SK-N-SH (cell line): ENCODE measurements at regions not wholly inside any gene's neighbourhood (a gene's known extent, or its start where the extent isn't known, plus 50 kb on each side); places are given as distances from the start of the nearest gene placed in this dataset.

Experiments used
- CTCF ChIA-PET: fragments of 300-600, 350-600 bp; formaldehyde crosslinking; extraction: SDS; loops from one replicate; lab custom pipeline; 2021; lab: Yijun Ruan, JAX
- POLR2A ChIA-PET: fragments of 350-600 bp; sonication (Branson Sonifier 250); formaldehyde crosslinking; extraction: SDS; loops from one replicate; lab custom pipeline; 2020; ENCODE audit warnings: antibody characterized with exemption, inconsistent platforms; lab: Yijun Ruan, JAX
- DNase-seq: peaks from one replicate; pipeline ENCODE4 v3.0.0; 2012
- H2AFZ ChIP-seq: fragments of 200-600 bp; sonication (generic); 2 replicates; pipeline ENCODE4 v1.8.1; 2016; ENCODE audit warnings: antibody characterized with exemption, mild to moderate bottlenecking, low read depth
- H3F3A ChIP-seq: fragments of 200-600 bp; sonication (generic); replicated peaks from 2 replicates; pipeline ENCODE3; 2016; ENCODE audit warnings: antibody characterized with exemption, mild to moderate bottlenecking; ENCODE audit not compliant: insufficient read depth
- H3K27ac ChIP-seq, 2 experiments: fragments of 200-500 bp in 1 of 2; fragments of 200-600 bp in 1 of 2; sonication (Bioruptor generic) in 1 of 2; sonication (generic), shearing (Covaris generic) in 1 of 2; 2 replicates each; pipeline versions ENCODE4 v1.5.1 to v1.6.1; 2014 to 2016; ENCODE audit warnings: low read depth in 2 of 2, inconsistent platforms in 1 of 2, low read length in 1 of 2, mild to moderate bottlenecking in 1 of 2, mixed read lengths in 1 of 2
- H3K27me3 ChIP-seq: fragments of 200-600 bp; sonication (generic), shearing (Covaris generic); 2 replicates; pipeline ENCODE4 v1.6.1; 2016; ENCODE audit warnings: mixed run types; ENCODE audit not compliant: insufficient read depth
- H3K36me3 ChIP-seq, 2 experiments: fragments of 200-500 bp in 1 of 2; fragments of 200-600 bp in 1 of 2; sonication (Bioruptor generic) in 1 of 2; sonication (generic) in 1 of 2; replicated peaks in 1 of 2; 2 replicates each; pipeline versions ENCODE3 to v1.5.1; 2014 to 2016; ENCODE audit warnings: low read length in 1 of 2, mild to moderate bottlenecking in 1 of 2; ENCODE audit not compliant: insufficient read depth in 2 of 2, control insufficient read depth in 1 of 2
- H3K4me1 ChIP-seq, 2 experiments: fragments of 200-500 bp in 1 of 2; fragments of 200-600 bp in 1 of 2; sonication (Bioruptor generic) in 1 of 2; sonication (generic), shearing (Covaris generic) in 1 of 2; 2 replicates each; pipeline versions ENCODE4 v1.5.1 to v1.6.1; 2014 to 2016; ENCODE audit warnings: low read depth in 1 of 2, low read length in 1 of 2, mixed run types in 1 of 2; ENCODE audit not compliant: insufficient read depth in 2 of 2, control insufficient read depth in 1 of 2
- H3K4me2 ChIP-seq: fragments of 200-600 bp; sonication (generic), shearing (Covaris generic); 2 replicates; pipeline ENCODE4 v1.6.1; 2017; ENCODE audit warnings: mixed run types
- H3K4me3 ChIP-seq, 2 experiments: fragments of 200-500 bp in 1 of 2; fragments of 200-600 bp in 1 of 2; sonication (Bioruptor generic) in 1 of 2; sonication (generic), shearing (Covaris generic) in 1 of 2; 2 replicates each; pipeline versions ENCODE4 v1.5.1 to v1.8.1; 2014 to 2016; ENCODE audit warnings: low read depth in 2 of 2, inconsistent platforms in 1 of 2, low read length in 1 of 2, mild to moderate bottlenecking in 1 of 2, mixed read lengths in 1 of 2, moderate library complexity in 1 of 2
- H3K79me2 ChIP-seq: fragments of 200-600 bp; sonication (generic); 2 replicates; pipeline ENCODE4 v1.8.1; 2017; ENCODE audit warnings: mild to moderate bottlenecking; ENCODE audit not compliant: insufficient read depth
- H3K9ac ChIP-seq: fragments of 200-600 bp; sonication (generic); 2 replicates; pipeline ENCODE4 v1.6.1; 2017; ENCODE audit warnings: mixed run types
- H3K9me2 ChIP-seq: fragments of 200-600 bp; sonication (generic); 2 replicates; pipeline ENCODE4 v1.6.1; 2017; ENCODE audit warnings: mixed run types
- H3K9me3 ChIP-seq: fragments of 200-600 bp; sonication (generic); 2 replicates; pipeline ENCODE4 v1.6.1; 2017; ENCODE audit warnings: mixed run types, mild to moderate bottlenecking, moderate library complexity
- H4K20me1 ChIP-seq: fragments of 200-600 bp; sonication (generic); 2 replicates; pipeline ENCODE4 v1.6.1; 2017; ENCODE audit warnings: mild to moderate bottlenecking, mixed run types; ENCODE audit not compliant: insufficient read depth
- CHD2 ChIP-seq: fragments of 150-350 bp; IDR thresholded peaks from 2 replicates; pipeline ENCODE4 v1.6.1; 2018; ENCODE audit warnings: low read length; ENCODE audit not compliant: partially characterized antibody
- ELF1 ChIP-seq: IDR thresholded peaks from 2 replicates; pipeline ENCODE4 v1.4.0; 2012
- EZH2phosphoT487 ChIP-seq: fragments of 200-600 bp; sonication (generic); IDR thresholded peaks from 2 replicates; pipeline ENCODE4 v1.6.1; 2017; ENCODE audit warnings: low read depth, mixed run types, mild to moderate bottlenecking, antibody characterized with exemption, moderate library complexity, borderline replicate concordance
- FOXJ3 ChIP-seq: sonication (generic); formaldehyde crosslinking; IDR thresholded peaks from 2 replicates; pipeline ENCODE4 v1.5.1; 2020; ENCODE audit warnings: mild to moderate bottlenecking, missing genetic modification reagents
- GATA2 ChIP-seq: sonication (generic); formaldehyde crosslinking; IDR thresholded peaks from 2 replicates; pipeline ENCODE4 v1.5.0; 2020; ENCODE audit warnings: mild to moderate bottlenecking, missing genetic modification reagents
- JUND ChIP-seq: IDR thresholded peaks from 2 replicates; pipeline ENCODE4 v1.4.0; 2012
- NRF1 ChIP-seq: IDR thresholded peaks from 2 replicates; pipeline ENCODE4 v1.6.1; 2012; ENCODE audit warnings: low read depth, mild to moderate bottlenecking, low read length
- RAD21 ChIP-seq: IDR thresholded peaks from 2 replicates; pipeline ENCODE4 v1.6.1; 2012; ENCODE audit warnings: mild to moderate bottlenecking, low read length
- REST ChIP-seq: IDR thresholded peaks from 2 replicates; pipeline ENCODE4 v1.6.1; 2012; ENCODE audit warnings: mild to moderate bottlenecking, low read depth, low read length, moderate library complexity
- RXRA ChIP-seq: IDR thresholded peaks from 2 replicates; pipeline ENCODE4 v1.4.0; 2012; ENCODE audit warnings: low read depth, mild to moderate bottlenecking, borderline replicate concordance
- TAF1 ChIP-seq: IDR thresholded peaks from 2 replicates; pipeline ENCODE4 v1.6.1; 2012; ENCODE audit warnings: low read depth, mild to moderate bottlenecking, low read length, moderate library complexity, borderline replicate concordance
- TCF12 ChIP-seq: IDR thresholded peaks from 2 replicates; pipeline ENCODE4 v1.4.0; 2012
- TEAD4 ChIP-seq: IDR thresholded peaks from 2 replicates; pipeline ENCODE4 v1.4.0; 2012; ENCODE audit warnings: mild to moderate bottlenecking, borderline replicate concordance; ENCODE audit not compliant: insufficient read depth
- YY1 ChIP-seq: IDR thresholded peaks from 2 replicates; pipeline ENCODE4 v1.4.0; 2012; ENCODE audit warnings: low read depth, mild to moderate bottlenecking
- ZBTB33 ChIP-seq: IDR thresholded peaks from 2 replicates; pipeline ENCODE4 v1.4.0; 2012; ENCODE audit warnings: low read depth, borderline replicate concordance
- WGBS: methylation state at CpG from one replicate; pipeline ENCODE4 v1.1.6; 2017; ENCODE audit warnings: low lambda C conversion rate; 5-methylcytosine and 5-hydroxymethylcytosine counted together
- TF ChIP-seq, protein P1 (sequence below): fragments of 200-600 bp; sonication (generic); IDR thresholded peaks from 2 replicates; pipeline ENCODE4 v1.6.1; 2017; ENCODE audit warnings: antibody characterized with exemption, mild to moderate bottlenecking, moderate library complexity
- TF ChIP-seq, protein P2 (sequence below): IDR thresholded peaks from 2 replicates; pipeline ENCODE4 v1.4.0; 2012; ENCODE audit warnings: low read depth

DNA sequence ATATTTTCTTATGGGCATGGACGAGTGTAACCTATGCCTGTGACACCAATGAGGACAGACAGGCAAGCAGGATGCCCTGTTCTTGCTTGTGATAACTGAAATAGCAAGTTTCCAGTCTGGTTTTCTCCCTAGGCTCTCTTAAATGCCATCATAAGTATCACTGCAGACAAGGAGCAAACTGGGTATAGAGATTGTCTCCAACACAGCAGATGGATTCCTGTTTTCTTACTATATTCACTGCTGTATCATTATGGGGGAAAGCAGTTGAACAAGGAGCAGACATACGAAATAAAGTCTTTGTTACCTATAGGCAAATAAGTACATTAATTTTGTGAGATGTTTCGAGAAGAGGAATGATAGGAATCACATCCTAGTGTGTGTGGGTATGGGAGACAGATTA lies 178.0 kb upstream of the TBL1XR1 start:
- H4K20me1 ChIP-seq, result no peaks in the 10 kb centered on the region
- POLR2A ChIA-PET, result no interaction called here
- 91% methylated on average over 3 of the region's 3 CpGs for WGBS
- H3K4me1 ChIP-seq, result no peaks in the 10 kb centered on the region
- H3K36me3 ChIP-seq, result no peaks in the 10 kb centered on the region
- H3F3A ChIP-seq, result no peaks in the 10 kb centered on the region
- H3K9ac ChIP-seq, result no peak overlapping the region
- no peaks in the 10 kb centered on the region for H3K27me3 ChIP-seq
- TF ChIP-seq JUND (no peak), REST (no peak), RAD21 (no peak), FOXJ3 (CRISPR knock-in tag) (no peak), NRF1 (no peak), EZH2phosphoT487 (no peak), TCF12 (no peak), CHD2 (no peak), GATA2 (CRISPR knock-in tag) (no peak)
- TF ChIP-seq, protein P1, sequence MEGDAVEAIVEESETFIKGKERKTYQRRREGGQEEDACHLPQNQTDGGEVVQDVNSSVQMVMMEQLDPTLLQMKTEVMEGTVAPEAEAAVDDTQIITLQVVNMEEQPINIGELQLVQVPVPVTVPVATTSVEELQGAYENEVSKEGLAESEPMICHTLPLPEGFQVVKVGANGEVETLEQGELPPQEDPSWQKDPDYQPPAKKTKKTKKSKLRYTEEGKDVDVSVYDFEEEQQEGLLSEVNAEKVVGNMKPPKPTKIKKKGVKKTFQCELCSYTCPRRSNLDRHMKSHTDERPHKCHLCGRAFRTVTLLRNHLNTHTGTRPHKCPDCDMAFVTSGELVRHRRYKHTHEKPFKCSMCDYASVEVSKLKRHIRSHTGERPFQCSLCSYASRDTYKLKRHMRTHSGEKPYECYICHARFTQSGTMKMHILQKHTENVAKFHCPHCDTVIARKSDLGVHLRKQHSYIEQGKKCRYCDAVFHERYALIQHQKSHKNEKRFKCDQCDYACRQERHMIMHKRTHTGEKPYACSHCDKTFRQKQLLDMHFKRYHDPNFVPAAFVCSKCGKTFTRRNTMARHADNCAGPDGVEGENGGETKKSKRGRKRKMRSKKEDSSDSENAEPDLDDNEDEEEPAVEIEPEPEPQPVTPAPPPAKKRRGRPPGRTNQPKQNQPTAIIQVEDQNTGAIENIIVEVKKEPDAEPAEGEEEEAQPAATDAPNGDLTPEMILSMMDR, result no peak
- DNase-seq, result no peak
- no peaks in the 10 kb centered on the region for H3K9me3 ChIP-seq
- no peak overlapping the region for H3K4me2 ChIP-seq
- no peak overlapping the region for H2AFZ ChIP-seq
- no peaks in the 10 kb centered on the region for H3K79me2 ChIP-seq
- CTCF ChIA-PET, result no interaction called here
- no peaks in the 10 kb centered on the region for H3K9me2 ChIP-seq
- no peak overlapping the region for H3K27ac ChIP-seq
- no peak overlapping the region for H3K4me3 ChIP-seq

DNA sequence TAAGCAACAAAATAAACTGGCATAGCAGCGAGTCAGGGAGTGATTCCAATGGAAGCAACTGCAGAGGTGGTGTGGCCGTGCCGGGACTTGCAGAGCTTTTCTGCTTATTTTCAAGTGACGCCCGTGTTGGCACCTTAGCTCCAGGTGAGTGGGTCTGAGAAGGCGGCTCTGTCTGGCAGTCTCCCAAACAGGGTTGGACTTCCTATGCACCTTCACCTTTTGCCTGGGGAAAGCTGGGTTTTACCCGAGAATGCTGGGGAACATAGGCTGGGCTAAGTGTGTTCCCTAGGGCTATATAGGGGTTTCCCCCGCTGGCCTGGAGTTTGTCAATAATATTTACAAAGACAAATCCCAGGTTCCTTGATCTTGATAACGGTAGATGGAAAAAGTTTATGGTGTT lies 179.9 kb upstream of the TBL1XR1 start:
- Histone ChIP-seq H3K9ac (no peak overlapping the region), H2AFZ (no peak overlapping the region), H3K4me3 (no peak overlapping the region), H4K20me1 (no peaks in the 10 kb centered on the region), H3K9me3 (peaks cover 6% of the 10 kb centered on the region; the same call in 1 of the 2 replicates), H3K9me2 (no peaks in the 10 kb centered on the region), H3F3A (peaks cover 3% of the 10 kb centered on the region), H3K36me3 (no peaks in the 10 kb centered on the region), H3K79me2 (no peaks in the 10 kb centered on the region), H3K4me1 (no peaks in the 10 kb centered on the region), H3K4me2 (no peak overlapping the region), H3K27me3 (no peaks in the 10 kb centered on the region), H3K27ac (no peak overlapping the region)
- no peak for DNase-seq
- WGBS, result 84% methylated on average over 9 of the region's 9 CpGs
- POLR2A ChIA-PET, result no interaction called here
- CTCF ChIA-PET, result no interaction called here
- TF ChIP-seq YY1 (no peak), RXRA (no peak), TAF1 (no peak), TEAD4 (no peak), ZBTB33 (no peak), ELF1 (no peak), TCF12 (no peak), FOXJ3 (CRISPR knock-in tag) (no peak), RAD21 (no peak), NRF1 (no peak)
- TF ChIP-seq, protein P1, result no peak
- TF ChIP-seq, protein P2, sequence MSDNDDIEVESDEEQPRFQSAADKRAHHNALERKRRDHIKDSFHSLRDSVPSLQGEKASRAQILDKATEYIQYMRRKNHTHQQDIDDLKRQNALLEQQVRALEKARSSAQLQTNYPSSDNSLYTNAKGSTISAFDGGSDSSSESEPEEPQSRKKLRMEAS, result no peak
